Mucosa of stomach (tissue), 1 donor: ENCODE measurements at regions not wholly inside any gene's neighbourhood (a gene's known extent, or its start where the extent isn't known, plus 50 kb on each side); places are given as distances from the start of the nearest gene placed in this dataset.

Experiments
- H3K27me3 ChIP-seq: one replicate; pipeline ENCODE4 v1.7.0; 2013; ENCODE audit warnings: mild to moderate bottlenecking, low read length; ENCODE audit not compliant: control insufficient read depth, insufficient read depth
- H3K36me3 ChIP-seq: one replicate; pipeline ENCODE4 v1.7.0; 2013; ENCODE audit warnings: low read length; ENCODE audit not compliant: control insufficient read depth, insufficient read depth
- H3K4me1 ChIP-seq: one replicate; pipeline ENCODE4 v1.7.0; 2013; ENCODE audit warnings: mild to moderate bottlenecking, low read length; ENCODE audit not compliant: control insufficient read depth, insufficient read depth
- H3K4me3 ChIP-seq: one replicate; pipeline ENCODE4 v1.7.0; 2013; ENCODE audit warnings: low read length
- H3K9ac ChIP-seq: one replicate; pipeline ENCODE4 v1.7.0; 2013; ENCODE audit warnings: mild to moderate bottlenecking, low read length, moderate library complexity
- H3K9me3 ChIP-seq: one replicate; pipeline ENCODE4 v1.7.0; 2013; ENCODE audit warnings: mild to moderate bottlenecking, low read length, moderate library complexity; ENCODE audit not compliant: control insufficient read depth
- donor health status: Pancreatic carcinoma.

GRCh38 chr12:98397323-98398105 is 117.9 kb upstream of the TMPO start:
- H3K9ac ChIP-seq = peak overlapping the region; percentile 40
- peaks cover 8% of the 10 kb centered on the region for H3K4me1 ChIP-seq
- H3K9me3 ChIP-seq = no peaks in the 10 kb centered on the region
- H3K27me3 ChIP-seq = no peaks in the 10 kb centered on the region
- no peaks in the 10 kb centered on the region for H3K36me3 ChIP-seq
- H3K4me3 ChIP-seq = peak overlapping the region; percentile 23

- Histone ChIP-seq H3K4me3 (no peak overlapping the region), H3K36me3 (no peaks in the 10 kb centered on the region), H3K9ac (no peak overlapping the region), H3K9me3 (no peaks in the 10 kb centered on the region), H3K27me3 (no peaks in the 10 kb centered on the region), H3K4me1 (peaks cover 8% of the 10 kb centered on the region)
Measured at GRCh38 chr12:98399532-98399931, 115.9 kb upstream of the TMPO start.

DNA sequence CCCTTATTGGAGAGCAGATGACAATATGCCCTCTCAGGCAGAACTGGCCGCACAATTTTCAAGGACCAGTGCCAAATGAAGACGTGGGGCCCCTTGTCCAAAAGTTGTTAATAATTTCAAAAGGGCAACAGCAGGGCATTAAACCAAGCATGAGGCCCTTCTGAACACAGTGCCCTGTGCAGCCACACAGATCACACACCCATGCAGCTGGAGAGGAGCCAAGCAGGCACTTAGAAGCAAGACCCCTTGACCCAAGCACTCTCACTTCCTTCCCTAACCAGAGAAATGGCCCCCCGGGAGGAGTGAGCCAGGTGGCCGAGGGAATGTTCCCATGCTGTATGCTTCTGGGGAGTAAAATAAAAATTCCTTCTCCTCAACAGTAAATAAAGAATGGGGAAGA is 114.0 kb upstream of the TMPO start:
- Histone ChIP-seq H3K27me3 (no peaks in the 10 kb centered on the region), H3K9ac (no peak overlapping the region), H3K4me3 (no peak overlapping the region), H3K4me1 (peaks cover 8% of the 10 kb centered on the region), H3K36me3 (no peaks in the 10 kb centered on the region), H3K9me3 (no peaks in the 10 kb centered on the region)

DNA sequence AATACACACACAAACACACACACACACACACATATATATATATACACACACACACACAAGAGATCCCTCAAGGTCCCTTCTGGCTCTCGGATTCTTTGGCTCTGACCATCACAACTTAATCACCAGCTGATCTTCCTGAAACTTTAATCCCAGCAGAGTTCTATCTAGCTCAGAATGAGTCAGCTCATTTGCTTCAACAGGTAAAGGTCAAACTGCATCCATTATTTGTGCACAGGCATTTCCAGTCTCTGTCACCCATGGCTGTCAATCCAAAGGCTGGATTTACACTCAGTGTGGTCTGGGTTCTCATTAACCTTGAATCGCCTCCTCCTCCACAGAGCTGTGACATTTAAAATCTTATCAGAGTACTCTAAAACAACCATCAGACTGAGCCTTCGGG is 113.3 kb upstream of the TMPO start:
- Histone ChIP-seq H3K4me1 (peaks cover 8% of the 10 kb centered on the region), H3K9ac (no peak overlapping the region), H3K36me3 (no peaks in the 10 kb centered on the region), H3K27me3 (no peaks in the 10 kb centered on the region), H3K4me3 (no peak overlapping the region), H3K9me3 (no peaks in the 10 kb centered on the region)

GRCh38 chr12:98402671-98403070 is 112.7 kb upstream of the TMPO start:
- no peaks in the 10 kb centered on the region for H3K36me3 ChIP-seq
- no peaks in the 10 kb centered on the region for H3K27me3 ChIP-seq
- H3K4me1 ChIP-seq = peaks cover 7% of the 10 kb centered on the region
- H3K4me3 ChIP-seq = no peak overlapping the region
- H3K9ac ChIP-seq = no peak overlapping the region
- no peaks in the 10 kb centered on the region for H3K9me3 ChIP-seq

DNA sequence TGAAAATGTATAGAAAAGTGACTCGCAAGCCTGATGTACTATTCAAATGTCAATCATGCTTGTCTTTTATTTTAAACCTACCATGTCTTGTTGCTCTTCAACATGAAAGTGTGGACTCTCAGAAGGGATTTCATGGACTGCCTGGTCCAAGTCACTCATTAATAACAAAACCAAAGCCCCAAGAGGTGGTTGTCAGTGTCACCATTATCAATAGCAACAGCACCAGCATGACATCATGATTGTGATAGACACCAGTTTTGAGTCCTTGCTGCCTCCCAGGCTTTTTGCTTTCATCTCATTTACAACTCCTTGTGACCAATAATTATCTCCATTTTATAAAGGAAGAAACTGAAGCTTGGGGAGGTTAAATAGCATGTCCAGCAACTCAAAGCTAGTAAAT is 112.0 kb upstream of the TMPO start:
- Histone ChIP-seq H3K9ac (no peak overlapping the region), H3K36me3 (no peaks in the 10 kb centered on the region), H3K4me3 (no peak overlapping the region), H3K9me3 (no peaks in the 10 kb centered on the region), H3K27me3 (no peaks in the 10 kb centered on the region), H3K4me1 (peaks cover 3% of the 10 kb centered on the region)

GRCh38 chr12:98403936-98404335 is 111.5 kb upstream of the TMPO start:
- H3K4me1 ChIP-seq = peaks cover 3% of the 10 kb centered on the region
- H3K4me3 ChIP-seq = no peak overlapping the region
- no peaks in the 10 kb centered on the region for H3K9me3 ChIP-seq
- H3K9ac ChIP-seq = no peak overlapping the region
- H3K36me3 ChIP-seq = no peaks in the 10 kb centered on the region
- H3K27me3 ChIP-seq = no peaks in the 10 kb centered on the region

DNA sequence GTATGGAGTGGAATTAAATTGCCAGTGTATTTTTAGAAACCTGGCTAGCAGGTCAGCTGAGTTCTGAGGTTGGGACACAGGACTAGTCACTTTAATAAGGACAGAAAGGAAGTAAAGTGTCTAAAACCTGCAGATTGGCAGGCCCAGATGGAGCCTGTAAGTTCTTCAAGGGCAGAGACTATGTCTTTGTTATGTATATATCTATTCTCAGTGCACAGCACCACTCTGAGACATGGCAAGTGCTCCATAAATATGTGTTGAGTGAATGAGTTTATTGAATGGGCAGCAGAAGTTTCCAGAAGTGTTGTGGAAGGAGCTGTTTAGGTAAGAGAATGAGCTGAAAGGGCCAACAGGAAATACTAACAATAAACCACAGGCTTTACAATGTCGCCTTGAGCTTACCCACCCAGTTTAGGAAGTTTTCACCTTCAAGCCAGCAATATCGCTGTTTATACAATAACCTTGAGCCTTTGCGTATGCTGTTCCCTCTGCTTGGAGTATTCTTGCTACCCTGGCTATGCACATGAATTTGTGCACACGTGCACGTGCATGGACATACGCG is 109.5 kb upstream of the TMPO start:
- H3K27me3 ChIP-seq = no peaks in the 10 kb centered on the region

GRCh38 chr12:98406378-98406777 is 109.0 kb upstream of the TMPO start:
- H3K36me3 ChIP-seq = no peaks in the 10 kb centered on the region

More for the DNA sequence above, 109.5 kb upstream of the TMPO start:
- Histone ChIP-seq H3K9me3 (no peaks in the 10 kb centered on the region), H3K36me3 (no peaks in the 10 kb centered on the region), H3K4me3 (no peak overlapping the region), H3K4me1 (no peaks in the 10 kb centered on the region), H3K9ac (no peak overlapping the region)

DNA sequence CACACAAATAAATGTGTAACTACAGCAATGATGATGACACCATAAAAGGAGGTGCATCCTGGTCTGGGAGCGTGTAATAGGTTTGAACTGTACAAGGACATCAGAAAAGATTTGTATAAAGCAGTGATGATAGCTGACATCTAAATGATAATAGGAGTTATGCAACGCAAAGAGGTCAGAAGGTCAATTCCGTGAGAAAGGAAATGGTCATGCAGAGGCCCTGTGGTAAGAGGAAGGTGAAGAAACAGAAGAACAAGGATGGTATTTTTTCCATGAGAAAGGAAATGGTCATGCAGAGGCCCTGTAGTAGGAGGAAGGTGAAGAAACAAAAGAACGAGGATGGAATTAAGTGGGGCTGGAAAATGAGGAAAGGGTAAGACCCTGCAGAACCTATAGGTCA is 106.7 kb upstream of the TMPO start:
- Histone ChIP-seq H3K9me3 (no peaks in the 10 kb centered on the region), H3K36me3 (no peaks in the 10 kb centered on the region), H3K4me1 (no peaks in the 10 kb centered on the region), H3K27me3 (no peaks in the 10 kb centered on the region), H3K9ac (no peak overlapping the region), H3K4me3 (no peak overlapping the region)

More at GRCh38 chr12:98406378-98406777, 109.0 kb upstream of the TMPO start:
- no peak overlapping the region for H3K9ac ChIP-seq
- H3K27me3 ChIP-seq = no peaks in the 10 kb centered on the region
- no peaks in the 10 kb centered on the region for H3K9me3 ChIP-seq
- no peak overlapping the region for H3K4me3 ChIP-seq
- H3K4me1 ChIP-seq = no peaks in the 10 kb centered on the region

DNA sequence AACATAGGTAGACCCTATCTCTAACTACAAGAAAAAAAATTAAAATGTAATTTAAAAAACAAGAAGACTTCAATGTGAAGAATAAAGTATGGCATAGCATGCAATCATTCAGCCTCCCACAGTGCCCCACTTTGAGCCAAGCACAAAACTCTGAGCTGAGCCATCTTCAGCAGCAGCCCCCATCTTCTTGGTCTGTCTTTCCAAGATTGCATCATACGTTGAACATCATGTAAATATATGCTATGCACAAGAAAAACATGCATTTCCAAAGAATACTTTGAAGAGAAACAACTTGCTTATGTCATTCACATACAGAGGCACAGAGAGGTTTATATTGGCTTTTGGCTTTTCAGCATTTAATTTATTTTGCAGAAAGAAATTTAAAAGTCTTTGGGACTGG is 105.8 kb upstream of the TMPO start:
- Histone ChIP-seq H3K9me3 (no peaks in the 10 kb centered on the region), H3K36me3 (no peaks in the 10 kb centered on the region), H3K4me1 (no peaks in the 10 kb centered on the region), H3K27me3 (no peaks in the 10 kb centered on the region), H3K4me3 (no peak overlapping the region), H3K9ac (no peak overlapping the region)

DNA sequence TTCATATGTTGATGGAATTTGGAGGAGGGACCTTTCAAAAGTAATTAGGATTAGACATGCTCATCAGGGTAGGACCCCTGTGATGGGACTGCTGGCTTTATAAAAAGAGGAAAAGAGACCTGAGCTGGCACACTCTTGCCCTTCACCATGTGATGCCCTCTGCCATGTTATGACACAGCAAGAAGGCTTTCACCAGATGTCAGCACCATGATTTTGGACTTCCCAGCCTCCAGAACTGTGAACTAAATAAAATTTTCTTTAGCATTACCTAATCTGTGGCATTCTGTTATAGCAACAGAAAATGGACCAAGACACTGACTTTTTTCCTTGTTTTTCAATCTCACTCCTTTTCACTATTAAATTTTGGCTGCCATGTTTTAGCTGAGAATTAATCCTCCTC is 105.0 kb upstream of the TMPO start:
- no peak overlapping the region for H3K4me3 ChIP-seq
- no peaks in the 10 kb centered on the region for H3K9me3 ChIP-seq
- no peaks in the 10 kb centered on the region for H3K27me3 ChIP-seq
- H3K36me3 ChIP-seq = no peaks in the 10 kb centered on the region
- H3K9ac ChIP-seq = no peak overlapping the region
- H3K4me1 ChIP-seq = no peaks in the 10 kb centered on the region
